Stimulated activated CD4-positive, alpha-beta T cell treated with anti-CD3 and anti-CD28 coated beads, Interleukin-15, amount 100 ng/mL, for 1 hour (primary cell): ENCODE measurements at regions not wholly inside any gene's neighbourhood (a gene's known extent, or its start where the extent isn't known, plus 50 kb on each side); places are given as distances from the start of the nearest gene placed in this dataset.
"Not testable (repeated sequence)": the region's sequence is repeated elsewhere in the genome, so short reads cannot be mapped to it uniquely, and the experiment has no call there.

Experiments used
- DNase-seq, 2 donors: peaks; one replicate each; pipeline ENCODE4 v3.0.0-alpha.2; 2020; ENCODE audit warnings: low read depth in 1 of 2, low spot score in 1 of 2

GRCh38 chr5:166188501-166189325, 2102.7 kb upstream of the WWC1 start:
- no peak for DNase-seq

- DNase-seq = no peak
Observed at GRCh38 chr5:166192696-166193095, 2098.7 kb upstream of the WWC1 start.

- DNase-seq = no peak
Observed at GRCh38 chr5:166195981-166196380, 2095.5 kb upstream of the WWC1 start.

- no peak for DNase-seq
Observed at GRCh38 chr5:166200532-166200931, 2090.9 kb upstream of the WWC1 start.

- DNase-seq = no peak
Observed at GRCh38 chr5:166211640-166212039, 2079.8 kb upstream of the WWC1 start.

GRCh38 chr5:166236327-166236726, 2055.1 kb upstream of the WWC1 start:
- no peak for DNase-seq

GRCh38 chr5:166240705-166241104, 2050.7 kb upstream of the WWC1 start:
- no peak for DNase-seq

- DNase-seq = no peak
Observed at GRCh38 chr5:166245556-166245955, 2045.9 kb upstream of the WWC1 start.

- DNase-seq = no peak
Observed at GRCh38 chr5:166251786-166252185, 2039.7 kb upstream of the WWC1 start.

GRCh38 chr5:166257661-166258060, 2033.8 kb upstream of the WWC1 start:
- DNase-seq = no peak

GRCh38 chr5:166262395-166262794, 2029.0 kb upstream of the WWC1 start:
- no peak for DNase-seq

GRCh38 chr5:166267907-166268306, 2023.5 kb upstream of the WWC1 start:
- DNase-seq = no peak

GRCh38 chr5:166270712-166271111, 2020.7 kb upstream of the WWC1 start:
- no peak for DNase-seq

- DNase-seq = no peak
Observed at GRCh38 chr5:166276006-166276405, 2015.4 kb upstream of the WWC1 start.

- no peak for DNase-seq
Observed at GRCh38 chr5:166279828-166280227, 2011.6 kb upstream of the WWC1 start.

GRCh38 chr5:166281433-166281832, 2010.0 kb upstream of the WWC1 start:
- no peak for DNase-seq

GRCh38 chr5:166282939-166283338, 2008.5 kb upstream of the WWC1 start:
- no peak for DNase-seq

- DNase-seq = no peak
Observed at GRCh38 chr5:166285361-166285760, 2006.1 kb upstream of the WWC1 start.

- no peak for DNase-seq
Observed at GRCh38 chr5:166286832-166287231, 2004.6 kb upstream of the WWC1 start.

GRCh38 chr5:166287866-166288265, 2003.6 kb upstream of the WWC1 start:
- no peak for DNase-seq

- not testable (repeated sequence) for DNase-seq
Observed at GRCh38 chr5:166291800-166292199, 1999.6 kb upstream of the WWC1 start.

- no peak for DNase-seq
Observed at GRCh38 chr5:166293892-166294291, 1997.6 kb upstream of the WWC1 start.

- no peak for DNase-seq
Observed at GRCh38 chr5:166302166-166302565, 1989.3 kb upstream of the WWC1 start.
